Adrenal gland (tissue), 9 donors: ENCODE measurements at regions not wholly inside any gene's neighbourhood (a gene's known extent, or its start where the extent isn't known, plus 50 kb on each side); places are given as distances from the start of the nearest gene placed in this dataset.

Experiments used
- DNase-seq, 7 donors: peaks; one replicate each; pipeline ENCODE4 v3.0.0-alpha.2; 2019 to 2020
- H3K27ac ChIP-seq, 5 donors: fragments of 200-600 bp; sonication (generic) in 4 of 5; 1 replicate in 3 of 5; 2 replicates in 2 of 5; pipeline versions ENCODE4 v1.5.1 to v1.8.0; 2016 to 2020; ENCODE audit warnings: mild to moderate bottlenecking in 1 of 5
- H3K27me3 ChIP-seq: fragments of 200-600 bp; 2 replicates; pipeline ENCODE4 v1.8.0; 2021
- H3K36me3 ChIP-seq, 2 donors: fragments of 200-600 bp; replicated peaks in 1 of 2; 1 replicate in 1 of 2; 2 replicates in 1 of 2; pipeline versions ENCODE4 v1.5.1 to v1.8.0; 2018 to 2022
- H3K4me1 ChIP-seq, 2 donors: fragments of 200-600 bp; replicated peaks in 1 of 2; 1 replicate in 1 of 2; 2 replicates in 1 of 2; pipeline versions ENCODE4 v1.5.1 to v1.8.0; 2018 to 2021
- H3K4me3 ChIP-seq, 4 donors: fragments of 200-600 bp; sonication (generic) in 3 of 4; one replicate each; pipeline ENCODE4 v1.5.1; 2016 to 2018
- H3K9me3 ChIP-seq, 3 donors: fragments of 200-600 bp; sonication (generic) in 1 of 3; replicated peaks in 1 of 3; 1 replicate in 2 of 3; 2 replicates in 1 of 3; pipeline versions ENCODE4 v1.5.1 to v1.8.0; 2016 to 2021
- CTCF ChIP-seq, 6 experiments: fragments of 450-650 bp in 4 of 6; fragments of 200-600 bp in 2 of 6; sonication (generic) in 1 of 6; IDR thresholded peaks; 1 replicate in 5 of 6; 2 replicates in 1 of 6; pipeline versions ENCODE4 v1.5.1 to v1.8.0; 2016 to 2021; ENCODE audit warnings: antibody characterized with exemption in 6 of 6, mild to moderate bottlenecking in 2 of 6, moderate library complexity in 1 of 6
- POLR2A ChIP-seq, 2 donors: fragments of 450-650 bp; IDR thresholded peaks; one replicate each; pipeline ENCODE4 v1.6.1; 2017; ENCODE audit warnings: antibody characterized with exemption in 2 of 2, mild to moderate bottlenecking in 2 of 2, moderate library complexity in 1 of 2
- WGBS, 4 donors: extraction: QIAGEN DNeasy Blood & Tissue Kit in 2 of 4; methylation state at CpG; one replicate each; pipeline versions ENCODE4 v1.1.5 to v1.1.7; 2013 to 2017; 5-methylcytosine and 5-hydroxymethylcytosine counted together
- intact Hi-C, 2 donors: fragments of 100-400 bp; cut with DNase I; formaldehyde crosslinking; loops; one replicate each; pipeline versions ENCODE4 v1.14.1 to v1.15.0; 2022 to 2023
- donor health status: healthy with polysubstance abuse.
- donor health status: Bipolar disorder and iron deficiency.
- donor health status: DM: yes; HTN: yes; CAD: no.
- donor health status: DM: no; HTN: no; CAD: no.
- donor health status: DM: no; HTN: no; CAD: no.

GRCh38 chr1:189992856-189993255 is 484.8 kb downstream of the BRINP3 start:
- H3K4me1 ChIP-seq, result no peaks in the 10 kb centered on the region
- H3K4me3 ChIP-seq, result no peak overlapping the region
- H3K27me3 ChIP-seq, result no peaks in the 10 kb centered on the region
- no peak overlapping the region for H3K27ac ChIP-seq
- no peak for DNase-seq
- H3K9me3 ChIP-seq, result no peaks in the 10 kb centered on the region
- TF ChIP-seq POLR2A (IDR thresholded peaks at IDR 0.05), result no peak
- no peak for TF ChIP-seq CTCF (IDR thresholded peaks at IDR 0.05)
- H3K36me3 ChIP-seq, result no peaks in the 10 kb centered on the region
- 88 to 96% (median 89%) methylated on average over 12 of the region's 12 CpGs for WGBS, 4 donors
- intact Hi-C loops, result no loop called here

GRCh38 chr1:190000365-190000872 is 477.2 kb downstream of the BRINP3 start:
- Histone ChIP-seq H3K36me3 (no peaks in the 10 kb centered on the region), H3K27me3 (no peaks in the 10 kb centered on the region), H3K4me3 (no peak overlapping the region), H3K4me1 (no peaks in the 10 kb centered on the region), H3K9me3 (peaks cover 0 to 4% (median 0%) of the 10 kb centered on the region in 3 donors), H3K27ac (no peak overlapping the region)
- DNase-seq, result no peak
- intact Hi-C loops, result no loop called here
- TF ChIP-seq CTCF (IDR thresholded peaks at IDR 0.05) (no peak), POLR2A (IDR thresholded peaks at IDR 0.05) (no peak)
- 63 to 73% (median 66%) methylated on average over 3 of the region's 3 CpGs for WGBS, 4 donors

GRCh38 chr1:190001187-190001586 is 476.5 kb downstream of the BRINP3 start:
- Histone ChIP-seq H3K27me3 (no peaks in the 10 kb centered on the region), H3K27ac (no peak overlapping the region), H3K4me1 (no peaks in the 10 kb centered on the region), H3K9me3 (peaks cover 0 to 4% (median 0%) of the 10 kb centered on the region in 3 donors), H3K4me3 (no peak overlapping the region), H3K36me3 (no peaks in the 10 kb centered on the region)
- TF ChIP-seq CTCF (IDR thresholded peaks at IDR 0.05), result no peak
- no peak for TF ChIP-seq POLR2A (IDR thresholded peaks at IDR 0.05)
- whole genome bisulfite sequencing, 4 donors, result 82 to 87% (median 84%) methylated on average over 2 of the region's 2 CpGs
- no peak for DNase-seq
- intact Hi-C loops, result no loop called here

- no peak for DNase-seq
- Histone ChIP-seq H3K4me1 (no peaks in the 10 kb centered on the region), H3K27me3 (no peaks in the 10 kb centered on the region), H3K9me3 (peaks cover 0 to 4% (median 0%) of the 10 kb centered on the region in 3 donors), H3K36me3 (no peaks in the 10 kb centered on the region), H3K27ac (no peak overlapping the region), H3K4me3 (no peak overlapping the region)
- TF ChIP-seq POLR2A (IDR thresholded peaks at IDR 0.05) (no peak), CTCF (IDR thresholded peaks at IDR 0.05) (no peak)
- intact Hi-C loops, result no loop called here
Measured at GRCh38 chr1:190003376-190003775, 474.3 kb downstream of the BRINP3 start.
